ENCODE measurements at regions not wholly inside any gene's neighbourhood (a gene's known extent, or its start where the extent isn't known, plus 50 kb on each side); places are given as distances from the start of the nearest gene placed in this dataset.

GRCh38 chr7:136665878-136666509 is 202.5 kb upstream of the CHRM2 start:
- no peak for DNase-seq (ENCODE audit: low spot score)

- no peak for DNase-seq (ENCODE audit: low spot score)
These were observed 203.9 kb upstream of the CHRM2 start for GRCh38 chr7:136664537-136664936.

- no peak for DNase-seq (ENCODE audit: low spot score)
These were observed 210.9 kb upstream of the CHRM2 start for GRCh38 chr7:136657482-136657921.

- DNase-seq (ENCODE audit: low spot score) = no peak
These were observed 211.9 kb upstream of the CHRM2 start for GRCh38 chr7:136656516-136656915.

GRCh38 chr7:136655414-136655813 is 213.0 kb upstream of the CHRM2 start:
- no peak for DNase-seq (ENCODE audit: low spot score)

GRCh38 chr7:136654406-136654805 is 214.0 kb upstream of the CHRM2 start:
- no peak for DNase-seq (ENCODE audit: low spot score)

GRCh38 chr7:136652635-136653370 is 215.6 kb upstream of the CHRM2 start:
- no peak for DNase-seq (ENCODE audit: low spot score)

GRCh38 chr7:136640977-136641376 is 227.5 kb upstream of the CHRM2 start:
- DNase-seq (ENCODE audit: low spot score) = no peak

- no peak for DNase-seq (ENCODE audit: low spot score)
These were observed 230.6 kb upstream of the CHRM2 start for GRCh38 chr7:136637813-136638212.

- DNase-seq (ENCODE audit: low spot score) = no peak
These were observed 232.7 kb upstream of the CHRM2 start for GRCh38 chr7:136635751-136636150.

GRCh38 chr7:136618818-136619217 is 249.6 kb upstream of the CHRM2 start:
- no peak for DNase-seq (ENCODE audit: low spot score)

GRCh38 chr7:136617176-136617575 is 251.3 kb upstream of the CHRM2 start:
- no peak for DNase-seq (ENCODE audit: low spot score)

- DNase-seq (ENCODE audit: low spot score) = no peak
These were observed 262.7 kb upstream of the CHRM2 start for GRCh38 chr7:136605532-136606329.

- DNase-seq (ENCODE audit: low spot score) = no peak
These were observed 266.7 kb upstream of the CHRM2 start for GRCh38 chr7:136601772-136602171.

- no peak for DNase-seq (ENCODE audit: low spot score)
These were observed 268.0 kb upstream of the CHRM2 start for GRCh38 chr7:136600475-136600874.

GRCh38 chr7:136594739-136595144 is 273.7 kb upstream of the CHRM2 start:
- DNase-seq (ENCODE audit: low spot score) = no peak

- DNase-seq (ENCODE audit: low spot score) = no peak
These were observed 280.2 kb upstream of the CHRM2 start for GRCh38 chr7:136588216-136588615.

GRCh38 chr7:136585954-136586670 is 282.3 kb upstream of the CHRM2 start:
- DNase-seq (ENCODE audit: low spot score) = no peak

- no peak for DNase-seq (ENCODE audit: low spot score)
These were observed 302.0 kb upstream of the CHRM2 start for GRCh38 chr7:136566491-136566890.

GRCh38 chr7:136555933-136556332 is 312.5 kb upstream of the CHRM2 start:
- no peak for DNase-seq (ENCODE audit: low spot score)

GRCh38 chr7:136551618-136552017 is 316.8 kb upstream of the CHRM2 start:
- DNase-seq (ENCODE audit: low spot score) = no peak

- DNase-seq (ENCODE audit: low spot score) = no peak
These were observed 318.7 kb upstream of the CHRM2 start for GRCh38 chr7:136549756-136550155.

Measured in RKO (cell line).